ENCODE measurements at regions not wholly inside any gene's neighbourhood (a gene's known extent, or its start where the extent isn't known, plus 50 kb on each side); places are given as distances from the start of the nearest gene placed in this dataset.

- no peaks in the 10 kb centered on the region for H3K79me2 ChIP-seq (ENCODE audit: low read depth)
- ChIA-PET CTCF (interaction anchor here (0.7 kb wide), 1 partner anchor 948 kb away, joined by 4 read pairs; no protein-coding TSS in a partner anchor), POLR2A (ENCODE audit: unreplicated experiment) (no interaction called here)
- peaks cover 50% of the 10 kb centered on the region for H3K27me3 ChIP-seq (ENCODE audit: insufficient read depth, low read depth)
- no peaks in the 10 kb centered on the region for H3K9me2 ChIP-seq (ENCODE audit: insufficient read depth)
- H4K20me1 ChIP-seq (ENCODE audit: insufficient read depth), result no peaks in the 10 kb centered on the region
- H3K27ac ChIP-seq, result no peak overlapping the region
- H3K4me2 ChIP-seq, result no peak overlapping the region
- H3K36me3 ChIP-seq (ENCODE audit: low read depth), result no peaks in the 10 kb centered on the region
- no peaks in the 10 kb centered on the region for H3F3A ChIP-seq (ENCODE audit: insufficient read depth, low read depth)
- TF ChIP-seq EZH2 (IDR thresholded peaks at IDR 0.05; ENCODE audit: low read depth) (no peak), CTCF (conservative IDR thresholded peaks at IDR 0.05) (no peak)
- no peak overlapping the region for H2AFZ ChIP-seq
- no peak overlapping the region for H3K4me3 ChIP-seq
- no TSS peak for BruUV-seq (replicated peaks)
- no peaks in the 10 kb centered on the region for H3K9me3 ChIP-seq (ENCODE audit: insufficient read depth, low read depth)
- no peaks in the 10 kb centered on the region for H3K4me1 ChIP-seq (replicated peaks; ENCODE audit: insufficient read depth)
- intact Hi-C loops (cut with micrococcal nuclease; ENCODE audit: unreplicated experiment), result no loop called here
- no peak for DNase-seq
Measured at GRCh38 chr6:167702241-167702827, 124.4 kb upstream of the AFDN start.

- Histone ChIP-seq H3K9me3 (ENCODE audit: insufficient read depth, low read depth) (no peaks in the 10 kb centered on the region), H3K4me2 (no peak overlapping the region), H3K79me2 (ENCODE audit: low read depth) (no peaks in the 10 kb centered on the region), H3K4me3 (no peak overlapping the region), H3K36me3 (ENCODE audit: low read depth) (no peaks in the 10 kb centered on the region), H3K27me3 (ENCODE audit: insufficient read depth, low read depth) (peaks cover 50% of the 10 kb centered on the region), H3K4me1 (replicated peaks; ENCODE audit: insufficient read depth) (no peaks in the 10 kb centered on the region), H3K27ac (no peak overlapping the region), H2AFZ (no peak overlapping the region), H4K20me1 (ENCODE audit: insufficient read depth) (no peaks in the 10 kb centered on the region), H3K9me2 (ENCODE audit: insufficient read depth) (no peaks in the 10 kb centered on the region), H3F3A (ENCODE audit: insufficient read depth, low read depth) (no peaks in the 10 kb centered on the region)
- CTCF ChIA-PET, result no interaction called here
- intact Hi-C loops (cut with micrococcal nuclease; ENCODE audit: unreplicated experiment), result no loop called here
- no peak for TF ChIP-seq CTCF (conservative IDR thresholded peaks at IDR 0.05)
- no peak for TF ChIP-seq EZH2 (IDR thresholded peaks at IDR 0.05; ENCODE audit: low read depth)
- BruUV-seq (replicated peaks), result no TSS peak
- no peak for DNase-seq
- POLR2A ChIA-PET (ENCODE audit: unreplicated experiment), result no interaction called here
Measured at GRCh38 chr6:167703347-167703746, 123.4 kb upstream of the AFDN start.

- Histone ChIP-seq H4K20me1 (ENCODE audit: insufficient read depth) (no peaks in the 10 kb centered on the region), H3K27ac (no peak overlapping the region), H3K4me3 (no peak overlapping the region), H3K9me2 (ENCODE audit: insufficient read depth) (no peaks in the 10 kb centered on the region), H3K27me3 (ENCODE audit: insufficient read depth, low read depth) (peaks cover 54% of the 10 kb centered on the region), H3F3A (ENCODE audit: insufficient read depth, low read depth) (no peaks in the 10 kb centered on the region), H3K36me3 (ENCODE audit: low read depth) (no peaks in the 10 kb centered on the region), H3K79me2 (ENCODE audit: low read depth) (no peaks in the 10 kb centered on the region), H2AFZ (no peak overlapping the region), H3K4me2 (no peak overlapping the region), H3K4me1 (replicated peaks; ENCODE audit: insufficient read depth) (no peaks in the 10 kb centered on the region), H3K9me3 (ENCODE audit: insufficient read depth, low read depth) (no peaks in the 10 kb centered on the region)
- BruUV-seq (replicated peaks), result no TSS peak
- intact Hi-C loops (cut with micrococcal nuclease; ENCODE audit: unreplicated experiment), result no loop called here
- POLR2A ChIA-PET (ENCODE audit: unreplicated experiment), result no interaction called here
- CTCF ChIA-PET, result no interaction called here
- no peak for TF ChIP-seq CTCF (conservative IDR thresholded peaks at IDR 0.05)
- TF ChIP-seq EZH2 (IDR thresholded peaks at IDR 0.05; ENCODE audit: low read depth), result no peak
- DNase-seq, result no peak
Measured at GRCh38 chr6:167703781-167704180, 122.9 kb upstream of the AFDN start.
